Tibial nerve (tissue), 4 donors: ENCODE measurements at regions not wholly inside any gene's neighbourhood (a gene's known extent, or its start where the extent isn't known, plus 50 kb on each side); places are given as distances from the start of the nearest gene placed in this dataset.

ENCODE experiments used
- DNase-seq, 2 donors: peaks; one replicate each; pipeline ENCODE4 v3.0.0-alpha.2; 2019; ENCODE audit warnings: low spot score in 2 of 2
- H3K27ac ChIP-seq, 4 donors: fragments of 200-600 bp; sonication (generic) in 3 of 4; one replicate each; pipeline ENCODE4 v1.5.1; 2017 to 2019; ENCODE audit warnings: mild to moderate bottlenecking in 1 of 4
- H3K27me3 ChIP-seq, 2 donors: fragments of 200-600 bp; sonication (generic) in 1 of 2; one replicate each; pipeline versions ENCODE4 v1.5.1 to v1.6.0; 2017 to 2019
- H3K36me3 ChIP-seq, 3 donors: fragments of 200-600 bp; sonication (generic); one replicate each; pipeline ENCODE4 v1.5.1; 2018 to 2019
- H3K4me1 ChIP-seq, 4 donors: fragments of 200-600 bp; sonication (generic) in 3 of 4; one replicate each; pipeline ENCODE4 v1.5.1; 2017 to 2019
- H3K4me3 ChIP-seq, 4 donors: fragments of 200-600 bp; sonication (generic) in 3 of 4; one replicate each; pipeline ENCODE4 v1.5.1; 2017 to 2019; ENCODE audit warnings: mild to moderate bottlenecking in 1 of 4, moderate library complexity in 1 of 4
- H3K9me3 ChIP-seq, 4 donors: fragments of 200-600 bp; sonication (generic) in 3 of 4; one replicate each; pipeline ENCODE4 v1.5.1; 2017 to 2019
- EP300 ChIP-seq, 2 donors: sonication (generic); formaldehyde crosslinking; IDR thresholded peaks; one replicate each; pipeline ENCODE4 v1.6.1; 2017; ENCODE audit warnings: antibody characterized with exemption in 2 of 2, mild to moderate bottlenecking in 1 of 2
- POLR2A ChIP-seq, 2 donors: fragments of 450-650 bp; IDR thresholded peaks; one replicate each; pipeline ENCODE4 v1.6.1; 2017; ENCODE audit warnings: antibody characterized with exemption in 2 of 2, mild to moderate bottlenecking in 2 of 2, moderate library complexity in 2 of 2
- WGBS, 2 donors: methylation state at CpG; one replicate each; pipeline ENCODE4 v1.1.5; 2018; 5-methylcytosine and 5-hydroxymethylcytosine counted together
- TF ChIP-seq, protein P1 (sequence below), 5 experiments: fragments of 200-600 bp in 3 of 5; fragments of 450-650 bp in 2 of 5; sonication (generic) in 3 of 5; IDR thresholded peaks; one replicate each; pipeline ENCODE4 v1.5.1; 2016 to 2019; ENCODE audit warnings: antibody characterized with exemption in 5 of 5, mild to moderate bottlenecking in 3 of 5, moderate library complexity in 2 of 5

GRCh38 chr2:58358026-58358425, 116.9 kb upstream of the FANCL start:
- H3K36me3 ChIP-seq: no peaks in the 10 kb centered on the region
- no peak overlapping the region for H3K27ac ChIP-seq
- WGBS, 2 donors: 40 to 52% methylated on average over 1 of the region's 1 CpG
- TF ChIP-seq POLR2A (IDR thresholded peaks at IDR 0.05) (no peak), EP300 (IDR thresholded peaks at IDR 0.05) (no peak)
- TF ChIP-seq, protein P1, sequence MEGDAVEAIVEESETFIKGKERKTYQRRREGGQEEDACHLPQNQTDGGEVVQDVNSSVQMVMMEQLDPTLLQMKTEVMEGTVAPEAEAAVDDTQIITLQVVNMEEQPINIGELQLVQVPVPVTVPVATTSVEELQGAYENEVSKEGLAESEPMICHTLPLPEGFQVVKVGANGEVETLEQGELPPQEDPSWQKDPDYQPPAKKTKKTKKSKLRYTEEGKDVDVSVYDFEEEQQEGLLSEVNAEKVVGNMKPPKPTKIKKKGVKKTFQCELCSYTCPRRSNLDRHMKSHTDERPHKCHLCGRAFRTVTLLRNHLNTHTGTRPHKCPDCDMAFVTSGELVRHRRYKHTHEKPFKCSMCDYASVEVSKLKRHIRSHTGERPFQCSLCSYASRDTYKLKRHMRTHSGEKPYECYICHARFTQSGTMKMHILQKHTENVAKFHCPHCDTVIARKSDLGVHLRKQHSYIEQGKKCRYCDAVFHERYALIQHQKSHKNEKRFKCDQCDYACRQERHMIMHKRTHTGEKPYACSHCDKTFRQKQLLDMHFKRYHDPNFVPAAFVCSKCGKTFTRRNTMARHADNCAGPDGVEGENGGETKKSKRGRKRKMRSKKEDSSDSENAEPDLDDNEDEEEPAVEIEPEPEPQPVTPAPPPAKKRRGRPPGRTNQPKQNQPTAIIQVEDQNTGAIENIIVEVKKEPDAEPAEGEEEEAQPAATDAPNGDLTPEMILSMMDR (IDR thresholded peaks at IDR 0.05): no peak
- DNase-seq: no peak
- H3K4me3 ChIP-seq: no peak overlapping the region
- no peaks in the 10 kb centered on the region for H3K9me3 ChIP-seq
- no peaks in the 10 kb centered on the region for H3K27me3 ChIP-seq
- H3K4me1 ChIP-seq: no peaks in the 10 kb centered on the region

DNA sequence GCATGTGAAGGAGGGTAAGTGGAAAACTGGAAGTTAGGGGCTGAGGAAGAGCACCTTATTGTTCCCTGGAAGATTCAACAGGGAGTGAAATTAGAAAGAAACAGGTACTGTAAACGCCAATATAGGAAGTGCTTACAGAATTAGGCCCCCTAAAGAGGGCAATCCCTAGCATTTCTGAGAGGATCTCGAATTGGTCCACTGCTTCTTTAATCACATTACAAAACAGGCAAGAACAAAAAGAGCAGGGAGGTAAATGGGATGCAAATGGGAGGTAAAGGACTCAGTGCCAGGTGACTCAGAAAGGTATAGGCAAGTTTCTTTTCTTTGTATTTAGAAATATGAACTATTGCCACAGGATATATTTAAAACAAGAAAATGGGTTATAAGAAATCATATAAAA, 116.4 kb upstream of the FANCL start:
- no peak for DNase-seq
- H3K36me3 ChIP-seq: no peaks in the 10 kb centered on the region
- WGBS, 2 donors: 39 to 46% methylated on average over 2 of the region's 2 CpGs

DNA sequence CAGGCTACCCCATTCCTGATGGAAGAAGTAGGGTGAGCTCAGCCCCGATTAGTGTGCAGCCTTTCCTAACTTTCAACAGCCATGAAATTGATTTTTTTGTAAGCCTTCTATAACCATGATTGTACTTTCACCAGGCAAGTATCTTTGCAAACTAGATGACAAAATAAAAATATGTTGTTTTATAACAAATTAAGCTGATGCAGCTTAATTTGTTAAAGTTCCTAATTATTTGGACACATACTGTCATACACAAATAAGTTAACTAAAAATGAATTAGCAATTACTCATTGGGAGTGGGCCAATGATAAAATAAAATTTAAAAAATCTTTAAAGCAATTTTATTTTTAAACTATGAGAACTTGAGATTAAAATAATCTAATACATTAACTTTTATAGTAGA, 113.1 kb upstream of the FANCL start:
- Histone ChIP-seq H3K4me3 (no peak overlapping the region), H3K27ac (no peak overlapping the region), H3K4me1 (no peaks in the 10 kb centered on the region), H3K9me3 (no peaks in the 10 kb centered on the region), H3K27me3 (no peaks in the 10 kb centered on the region), H3K36me3 (no peaks in the 10 kb centered on the region)
- no peak for TF ChIP-seq EP300 (IDR thresholded peaks at IDR 0.05)
- no peak for TF ChIP-seq POLR2A (IDR thresholded peaks at IDR 0.05)
- TF ChIP-seq, protein P1 (IDR thresholded peaks at IDR 0.05): no peak
- no peak for DNase-seq
- 54 to 63% methylated on average over 1 of the region's 1 CpG for WGBS, 2 donors

More for the DNA sequence above, 116.4 kb upstream of the FANCL start:
- no peaks in the 10 kb centered on the region for H3K27me3 ChIP-seq
- H3K4me1 ChIP-seq: no peaks in the 10 kb centered on the region
- no peaks in the 10 kb centered on the region for H3K9me3 ChIP-seq
- no peak overlapping the region for H3K4me3 ChIP-seq
- H3K27ac ChIP-seq: no peak overlapping the region
- TF ChIP-seq POLR2A (IDR thresholded peaks at IDR 0.05) (no peak), EP300 (IDR thresholded peaks at IDR 0.05) (no peak)
- TF ChIP-seq, protein P1 (IDR thresholded peaks at IDR 0.05): no peak

DNA sequence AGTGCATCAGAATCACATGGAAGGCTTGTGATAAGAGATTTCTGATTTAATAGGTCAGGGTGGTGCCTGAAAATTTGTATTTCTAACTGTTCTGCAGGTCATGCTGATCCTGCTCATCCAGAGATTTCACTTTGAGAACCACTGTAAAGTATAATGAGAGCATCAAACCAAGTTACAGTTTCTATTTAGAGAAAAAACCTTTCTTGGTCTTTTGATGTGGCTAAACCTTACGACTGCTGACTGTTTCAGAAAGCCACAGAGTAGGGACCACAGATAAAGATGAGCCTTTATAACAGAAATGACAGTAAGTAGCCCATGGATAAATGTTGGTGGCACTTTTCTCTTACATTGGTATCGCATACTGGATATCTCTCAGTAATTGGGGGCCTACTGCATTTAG, 109.4 kb upstream of the FANCL start:
- DNase-seq: no peak
- Histone ChIP-seq H3K36me3 (no peaks in the 10 kb centered on the region), H3K4me1 (no peaks in the 10 kb centered on the region), H3K27me3 (no peaks in the 10 kb centered on the region), H3K9me3 (no peaks in the 10 kb centered on the region), H3K4me3 (no peak overlapping the region), H3K27ac (no peak overlapping the region)
- WGBS, 2 donors: 79 to 88% methylated on average over 2 of the region's 2 CpGs
- TF ChIP-seq POLR2A (IDR thresholded peaks at IDR 0.05): no peak
- TF ChIP-seq EP300 (IDR thresholded peaks at IDR 0.05): no peak
- TF ChIP-seq, protein P1 (IDR thresholded peaks at IDR 0.05): no peak

GRCh38 chr2:58347810-58348209, 106.7 kb upstream of the FANCL start:
- no peak for DNase-seq
- peaks cover 0 to 1% (median 0%) of the 10 kb centered on the region in 4 donors for H3K9me3 ChIP-seq
- no peaks in the 10 kb centered on the region for H3K36me3 ChIP-seq
- no peak overlapping the region for H3K27ac ChIP-seq
- H3K27me3 ChIP-seq: no peaks in the 10 kb centered on the region
- H3K4me1 ChIP-seq: no peaks in the 10 kb centered on the region
- H3K4me3 ChIP-seq: no peak overlapping the region
- TF ChIP-seq POLR2A (IDR thresholded peaks at IDR 0.05) (no peak), EP300 (IDR thresholded peaks at IDR 0.05) (no peak)
- TF ChIP-seq, protein P1 (IDR thresholded peaks at IDR 0.05): no peak
- 30 to 39% methylated on average over 1 of the region's 1 CpG for WGBS, 2 donors
